ENCODE measurements at regions not wholly inside any gene's neighbourhood (a gene's known extent, or its start where the extent isn't known, plus 50 kb on each side); places are given as distances from the start of the nearest gene placed in this dataset.

DNA sequence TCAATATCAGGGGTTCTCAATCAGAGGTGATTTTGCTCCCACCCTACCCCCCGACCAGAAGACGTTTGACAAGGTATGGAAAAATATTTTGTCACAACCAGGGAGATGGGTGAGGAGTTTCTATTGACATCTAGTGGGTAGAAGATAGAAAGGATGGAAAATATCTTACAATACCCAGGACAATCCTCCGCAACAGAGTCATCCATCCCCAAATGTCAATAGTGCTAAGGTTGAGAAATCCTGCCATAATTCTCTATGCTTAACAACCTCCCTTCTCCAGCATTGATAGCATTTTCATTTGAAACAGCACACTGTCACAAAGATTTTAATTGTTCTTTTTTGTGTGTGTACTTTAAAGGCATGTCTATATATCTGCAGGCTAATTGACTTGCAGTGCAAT lies 890.5 kb downstream of the PDHA2 start:
- no peak for FAIRE-seq
- DNase-seq (ENCODE audit: extremely low spot score, insufficient read length, low read depth), result no peak

DNA sequence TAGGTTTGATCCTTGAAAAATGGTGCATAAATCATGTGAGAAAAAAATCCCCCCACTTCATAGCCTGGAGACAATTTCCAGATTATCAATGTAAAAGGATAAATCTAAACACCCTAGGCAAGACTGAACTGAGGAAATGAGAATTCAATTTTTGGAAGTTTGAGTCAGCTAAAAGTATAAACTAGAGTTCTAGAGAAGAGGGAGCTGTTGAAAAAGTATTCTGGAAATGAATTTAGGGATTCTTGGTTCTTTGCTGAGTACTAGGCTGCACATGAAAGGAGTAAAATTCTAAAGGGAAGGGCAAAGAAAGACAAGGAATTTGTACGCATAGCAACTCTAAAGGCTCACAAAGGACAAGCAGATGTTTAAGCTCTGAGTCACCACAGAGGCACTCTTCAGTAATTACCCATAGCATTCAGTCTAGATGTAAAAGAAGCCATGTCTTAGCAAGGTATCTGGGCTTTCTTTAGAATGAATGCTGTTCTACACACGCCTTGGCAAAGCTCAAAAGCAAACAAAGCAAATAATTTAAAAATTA lies 896.5 kb downstream of the PDHA2 start:
- no peak for FAIRE-seq
- DNase-seq (ENCODE audit: extremely low spot score, insufficient read length, low read depth), result no peak

- FAIRE-seq, result no peak
- DNase-seq (ENCODE audit: extremely low spot score, insufficient read length, low read depth), result no peak
These were observed 899.2 kb downstream of the PDHA2 start for GRCh38 chr4:96739101-96739500.

- FAIRE-seq (no peak), DNase-seq (ENCODE audit: extremely low spot score, insufficient read length, low read depth) (no peak)
These were observed 902.6 kb downstream of the PDHA2 start for GRCh38 chr4:96742332-96743014.

DNA sequence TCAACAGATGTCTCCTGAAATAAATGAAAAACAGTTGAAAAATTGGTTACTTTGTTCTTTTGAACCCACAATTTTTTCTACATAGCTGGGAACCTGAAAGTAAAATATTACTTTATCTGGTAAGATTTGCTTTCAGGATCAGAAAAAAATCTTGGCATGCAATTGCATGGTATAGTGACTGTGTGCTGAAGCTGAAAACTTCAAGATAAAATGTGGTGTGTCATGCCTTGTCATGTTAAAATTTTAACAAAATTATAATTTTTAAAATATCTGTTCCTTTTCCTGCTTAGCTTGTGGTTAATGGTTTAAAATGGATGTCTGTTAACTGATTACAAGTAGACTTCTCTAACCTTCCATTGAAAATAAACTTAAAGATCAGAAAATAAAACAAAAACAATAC lies 904.8 kb downstream of the PDHA2 start:
- FAIRE-seq (no peak), DNase-seq (ENCODE audit: extremely low spot score, insufficient read length, low read depth) (no peak)

DNA sequence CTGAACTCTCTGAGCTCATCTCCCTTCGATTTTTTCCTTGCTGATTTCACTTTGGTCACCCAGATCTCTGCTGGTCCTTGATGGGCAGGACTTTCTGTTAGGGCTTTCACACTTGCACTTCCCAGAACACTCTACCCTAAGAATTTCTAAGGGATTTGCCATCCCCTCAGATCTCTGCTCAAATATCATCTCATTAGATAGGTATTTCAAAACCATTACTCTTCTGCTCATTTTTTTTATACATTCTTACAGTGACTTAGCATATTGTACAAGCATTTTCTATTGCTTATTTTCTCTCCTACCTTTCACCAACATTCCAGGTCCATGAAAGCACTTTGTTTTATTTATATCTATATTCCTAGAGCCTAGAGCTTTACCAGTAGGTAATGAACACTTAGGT lies 913.3 kb downstream of the PDHA2 start:
- no peak for DNase-seq (ENCODE audit: extremely low spot score, insufficient read length, low read depth)
- no peak for FAIRE-seq

DNA sequence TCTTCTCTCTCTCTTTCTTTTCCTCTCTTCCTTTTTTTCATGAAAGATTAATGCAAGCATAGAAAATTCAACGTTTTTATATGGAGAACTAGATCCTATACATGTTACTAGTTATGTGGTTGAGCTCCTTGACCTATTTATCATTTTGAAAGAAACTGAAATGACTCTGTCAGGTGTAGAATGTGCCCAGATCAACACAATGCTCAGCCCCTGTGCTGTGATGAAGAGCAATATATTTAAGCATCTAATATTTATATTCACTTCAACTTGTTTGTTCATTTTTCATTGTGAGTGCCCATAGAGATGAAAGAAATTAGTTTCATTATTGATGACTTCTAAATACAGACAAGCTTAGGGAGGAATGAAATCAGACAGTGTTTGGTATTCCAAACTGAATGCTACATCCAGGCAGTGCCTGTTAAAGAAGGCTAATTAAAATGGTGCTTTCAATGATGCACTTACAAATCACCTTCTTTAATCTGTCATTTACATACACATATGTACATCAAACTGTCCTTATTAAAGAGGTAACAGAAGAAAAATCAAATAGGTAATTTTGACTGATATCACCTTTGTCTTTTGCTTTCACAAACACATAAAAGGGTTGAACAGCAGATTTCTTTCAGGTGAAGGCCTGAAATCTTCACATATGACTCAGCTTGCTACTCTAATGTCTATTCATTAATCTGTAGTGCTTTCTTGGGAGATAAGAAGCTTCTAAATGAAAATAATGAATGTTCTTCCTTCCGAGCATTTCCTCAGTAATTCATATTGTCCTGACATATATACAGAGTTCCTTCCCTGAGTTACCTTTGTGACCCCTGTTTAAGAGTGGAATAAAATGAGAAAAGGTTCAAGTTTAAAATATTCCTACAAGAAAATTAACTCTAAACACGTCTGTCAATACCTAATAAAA lies 915.9 kb downstream of the PDHA2 start:
- FAIRE-seq (no peak), DNase-seq (ENCODE audit: extremely low spot score, insufficient read length, low read depth) (no peak)

- no peak for FAIRE-seq
- no peak for DNase-seq (ENCODE audit: extremely low spot score, insufficient read length, low read depth)
These were observed 916.7 kb downstream of the PDHA2 start for GRCh38 chr4:96756584-96756983.

DNA sequence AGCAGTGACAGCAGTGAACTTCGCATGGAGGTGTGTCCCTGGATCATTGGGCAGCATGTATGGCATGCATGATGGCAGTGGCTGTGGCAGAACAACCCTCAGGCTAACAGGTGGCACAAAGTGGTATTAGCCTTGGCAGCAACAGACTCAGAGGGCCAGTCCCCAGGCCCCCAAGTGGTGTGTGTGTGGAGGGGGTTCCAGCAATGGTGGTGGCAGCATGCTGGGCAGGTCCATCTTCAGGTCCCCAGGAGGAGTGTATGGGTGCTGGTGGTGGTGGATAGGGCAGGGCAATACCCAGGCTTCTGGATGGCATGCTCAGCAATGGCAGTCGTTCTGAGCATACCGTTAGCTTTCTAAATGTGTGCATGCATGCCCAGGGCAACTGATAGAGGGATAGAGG lies 923.7 kb downstream of the PDHA2 start:
- DNase-seq (ENCODE audit: extremely low spot score, insufficient read length, low read depth) (no peak), FAIRE-seq (no peak)

- no peak for FAIRE-seq
These were observed 926.5 kb downstream of the PDHA2 start for GRCh38 chr4:96766359-96766758.

GRCh38 chr4:96767815-96768480 lies 928.1 kb downstream of the PDHA2 start:
- FAIRE-seq, result no peak

More at GRCh38 chr4:96766359-96766758, 926.5 kb downstream of the PDHA2 start:
- DNase-seq (ENCODE audit: extremely low spot score, insufficient read length, low read depth), result no peak

DNA sequence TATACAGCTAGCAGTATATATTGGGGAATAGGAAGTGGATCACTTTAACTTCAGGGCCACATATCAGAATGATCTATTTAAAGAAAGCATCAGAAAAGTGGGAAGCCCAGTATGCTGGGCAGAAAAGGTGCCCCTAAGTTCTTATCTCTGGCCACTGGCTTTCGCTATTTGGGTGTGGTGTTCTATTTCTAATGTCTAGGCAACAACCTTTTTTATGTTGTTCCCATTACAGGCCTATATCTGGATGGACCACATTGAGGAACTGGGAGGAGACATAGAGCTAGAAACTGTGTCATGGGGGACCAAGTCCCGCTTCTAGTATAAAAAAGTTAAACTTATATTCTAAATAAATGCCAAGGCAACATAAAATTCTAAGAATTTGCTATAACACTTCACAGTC lies 935.6 kb downstream of the PDHA2 start:
- DNase-seq (ENCODE audit: extremely low spot score, insufficient read length, low read depth) (no peak), FAIRE-seq (no peak)

More at GRCh38 chr4:96767815-96768480, 928.1 kb downstream of the PDHA2 start:
- no peak for DNase-seq (ENCODE audit: extremely low spot score, insufficient read length, low read depth)

DNA sequence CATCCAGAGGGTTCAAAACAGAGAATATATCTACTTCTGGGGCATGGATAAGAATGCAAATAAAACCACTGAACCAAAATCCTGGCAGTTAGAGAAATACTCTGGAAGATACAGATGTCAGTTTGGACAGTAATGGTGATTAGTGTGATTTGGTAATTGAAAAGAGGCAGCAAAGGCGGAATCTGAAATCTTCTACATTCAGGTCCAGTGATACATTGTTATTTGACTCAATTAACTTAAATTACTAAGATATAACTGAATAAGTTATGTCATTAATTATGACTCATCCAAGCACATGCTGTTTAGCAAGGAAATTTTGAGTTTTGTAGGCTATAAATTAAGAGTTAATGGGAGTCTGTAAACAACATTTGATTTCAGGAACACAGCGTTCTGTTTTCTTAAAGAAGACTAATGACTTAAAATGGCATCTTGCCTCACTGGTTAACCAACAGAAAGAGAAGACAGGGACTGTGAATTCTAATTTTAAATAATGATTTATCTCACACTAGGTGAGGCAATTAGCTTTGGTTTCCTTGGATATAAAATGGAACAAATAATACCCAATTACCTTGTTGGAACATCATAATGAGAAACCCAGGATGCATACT lies 937.1 kb downstream of the PDHA2 start:
- no peak for FAIRE-seq
- DNase-seq (ENCODE audit: extremely low spot score, insufficient read length, low read depth), result no peak

DNA sequence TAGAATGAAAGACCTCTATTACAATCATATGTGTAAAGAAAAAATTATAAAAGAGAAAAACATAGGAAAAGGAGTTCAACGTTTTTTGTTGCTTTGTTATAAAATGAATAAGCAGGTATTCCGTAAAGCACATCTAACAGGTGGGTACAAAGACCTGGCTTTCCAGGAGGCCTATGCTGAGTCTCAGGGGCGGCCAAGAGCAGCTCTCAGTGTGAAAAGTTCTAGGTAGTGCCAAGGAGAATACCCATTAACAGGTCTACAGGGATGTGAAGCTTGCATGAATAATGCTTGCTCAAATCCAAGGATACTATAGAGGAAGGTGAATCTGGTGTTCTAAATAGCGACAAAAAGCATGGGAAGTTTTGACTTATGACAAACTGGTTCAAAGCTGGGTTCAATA lies 944.4 kb downstream of the PDHA2 start:
- no peak for FAIRE-seq

DNA sequence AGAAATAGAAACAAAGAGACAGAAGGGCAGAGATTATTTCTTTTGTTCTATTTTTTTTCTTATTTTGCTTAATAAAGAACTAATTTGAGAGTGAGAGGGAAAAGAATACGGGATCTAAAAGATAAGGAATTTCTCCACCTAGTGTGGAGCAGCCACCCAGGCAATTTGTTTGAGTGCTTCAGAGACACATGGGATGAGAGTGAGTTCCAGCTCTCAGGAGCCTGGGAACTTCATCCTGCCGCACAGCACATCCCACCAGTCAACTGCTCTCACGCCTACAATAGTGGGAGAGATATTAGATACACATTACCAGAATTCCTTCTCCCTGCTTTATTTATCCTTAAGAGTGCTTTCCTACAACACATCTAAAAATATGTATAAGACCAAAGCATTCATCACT lies 946.4 kb downstream of the PDHA2 start:
- FAIRE-seq (no peak), DNase-seq (ENCODE audit: extremely low spot score, insufficient read length, low read depth) (no peak)

More for the DNA sequence above, 944.4 kb downstream of the PDHA2 start:
- DNase-seq (ENCODE audit: extremely low spot score, insufficient read length, low read depth), result no peak

DNA sequence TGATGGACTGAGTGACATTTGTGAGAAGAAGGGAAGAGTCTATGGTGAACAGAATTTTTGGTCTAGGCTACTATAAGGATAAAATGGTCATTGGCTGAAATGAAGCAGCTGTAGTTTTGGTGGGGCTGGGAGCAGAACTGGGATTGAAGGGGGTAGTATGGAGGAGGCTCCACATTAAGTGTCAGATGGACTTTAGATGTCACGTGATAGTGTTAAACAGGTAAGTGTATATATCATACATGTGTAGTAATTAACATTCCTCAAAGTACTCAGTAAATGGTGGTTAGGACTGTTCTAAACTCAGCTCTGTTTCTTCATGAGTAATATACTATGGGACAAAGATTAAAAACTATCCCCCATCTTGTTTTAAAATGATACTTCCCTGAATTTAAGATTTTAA lies 947.9 kb downstream of the PDHA2 start:
- no peak for FAIRE-seq
- DNase-seq (ENCODE audit: extremely low spot score, insufficient read length, low read depth), result no peak

DNA sequence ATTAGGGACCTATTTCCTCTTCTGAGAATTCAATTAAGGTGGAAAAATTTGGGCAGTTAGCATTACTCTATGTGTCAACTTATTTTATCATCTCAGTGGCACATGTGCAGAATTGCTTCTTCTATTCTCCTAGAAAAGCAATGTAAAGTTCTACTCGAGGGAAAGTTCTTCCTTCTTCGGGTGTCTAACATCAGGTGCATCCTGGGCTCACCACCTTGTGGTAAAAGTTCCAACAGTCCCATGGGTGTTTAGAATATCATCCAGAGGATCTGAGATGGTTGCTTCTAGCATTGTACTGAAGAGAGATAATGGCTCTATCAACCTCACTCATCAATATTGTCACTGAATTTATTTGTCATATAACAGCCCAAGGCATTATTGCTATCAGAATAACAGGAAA lies 969.7 kb downstream of the PDHA2 start:
- no peak for FAIRE-seq
- DNase-seq (ENCODE audit: extremely low spot score, insufficient read length, low read depth), result no peak

DNA sequence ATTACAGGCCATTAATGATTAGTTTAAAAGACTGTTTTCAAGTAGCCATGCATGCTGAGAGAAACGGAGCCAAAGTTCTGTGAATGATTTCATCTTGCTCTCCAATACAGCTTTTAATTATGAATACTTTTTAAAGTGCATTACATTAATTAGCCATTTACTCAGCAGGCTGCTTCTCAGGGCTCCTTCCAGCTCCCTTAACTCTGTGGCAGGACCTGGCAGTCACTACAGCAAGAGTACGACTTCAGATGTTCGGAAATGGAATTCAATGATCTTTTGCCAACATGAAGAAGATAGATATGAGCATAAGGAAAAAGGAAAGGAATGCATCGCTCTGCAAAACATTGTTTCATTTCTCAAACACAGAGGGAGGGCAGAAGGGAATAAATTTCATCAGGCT lies 987.2 kb downstream of the PDHA2 start:
- DNase-seq (ENCODE audit: extremely low spot score, insufficient read length, low read depth) (no peak), FAIRE-seq (no peak)

- DNase-seq (ENCODE audit: extremely low spot score, insufficient read length, low read depth), result no peak
These were observed 993.9 kb downstream of the PDHA2 start for GRCh38 chr4:96833831-96834230.

GRCh38 chr4:96835991-96836390 lies 996.1 kb downstream of the PDHA2 start:
- DNase-seq (ENCODE audit: extremely low spot score, insufficient read length, low read depth) (no peak), FAIRE-seq (no peak)

More at GRCh38 chr4:96833831-96834230, 993.9 kb downstream of the PDHA2 start:
- no peak for FAIRE-seq

Measured in GM18507 (cell line).